GM12892 (cell line): ENCODE measurements at regions not wholly inside any gene's neighbourhood (a gene's known extent, or its start where the extent isn't known, plus 50 kb on each side); places are given as distances from the start of the nearest gene placed in this dataset.

Source experiments
- DNase-seq: peaks from one replicate; pipeline ENCODE4 v3.0.0; 2011; ENCODE audit not compliant: insufficient read length
- FAIRE-seq: peaks from 2 replicates; lab custom pipeline; 2011; peaks lifted over from hg19 to GRCh38; lab: Jason Lieb, UNC
- POLR2A ChIP-seq: IDR thresholded peaks from 2 replicates; pipeline ENCODE4 v1.6.1; 2011; ENCODE audit warnings: low read depth, low read length, control low read depth
- POLR2AphosphoS5 ChIP-seq: IDR thresholded peaks from 2 replicates; pipeline ENCODE4 v1.6.1; 2011; ENCODE audit warnings: low read depth, low read length, control low read depth
- TAF1 ChIP-seq: IDR thresholded peaks from 2 replicates; pipeline ENCODE4 v1.6.1; 2011; ENCODE audit warnings: low read depth, mild to moderate bottlenecking, control low read depth, low read length, borderline replicate concordance

DNA sequence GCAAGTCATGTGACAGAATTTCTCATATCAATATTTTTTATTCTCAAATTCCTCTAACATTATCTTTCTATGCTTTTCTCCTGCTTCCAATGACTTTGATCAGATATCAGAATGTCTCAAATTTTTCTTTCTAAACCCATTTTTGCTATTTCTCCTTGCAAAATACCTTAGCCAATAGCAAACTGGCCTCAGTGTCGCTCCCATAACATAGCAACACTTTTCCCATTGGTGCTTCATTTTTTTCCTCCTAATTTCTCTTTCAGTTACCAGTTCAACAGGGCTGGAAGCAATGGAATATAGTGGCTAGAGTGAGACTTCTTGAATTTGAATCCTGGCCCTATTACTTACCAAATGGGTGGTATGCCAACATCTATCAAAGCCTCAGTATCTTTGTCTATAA is 1091.6 kb downstream of the C4orf33 start:
- DNase-seq: no peak
- no peak for TF ChIP-seq POLR2A
- no peak for TF ChIP-seq TAF1
- no peak for TF ChIP-seq POLR2AphosphoS5
- FAIRE-seq: no peak

DNA sequence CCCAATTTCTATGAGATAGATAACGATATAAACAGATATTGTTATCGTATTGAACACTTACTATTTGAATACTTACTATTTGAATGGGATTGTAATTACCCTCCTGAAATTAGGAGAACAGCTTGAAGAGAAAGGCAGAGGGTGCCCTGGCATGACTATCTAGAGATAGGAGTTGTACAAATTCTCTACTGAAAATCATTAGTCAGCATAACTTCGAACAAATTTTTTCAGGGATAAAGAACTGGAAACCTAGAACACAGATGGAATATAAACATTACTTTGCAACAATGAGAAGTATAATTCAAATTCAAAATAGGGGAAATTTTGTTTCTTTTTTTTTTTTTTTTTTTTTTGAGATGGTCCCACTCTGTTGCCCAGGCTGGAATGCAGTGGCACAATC is 1096.8 kb downstream of the C4orf33 start:
- DNase-seq (no peak), FAIRE-seq (no peak)
- TF ChIP-seq POLR2AphosphoS5 (no peak), TAF1 (no peak), POLR2A (no peak)

DNA sequence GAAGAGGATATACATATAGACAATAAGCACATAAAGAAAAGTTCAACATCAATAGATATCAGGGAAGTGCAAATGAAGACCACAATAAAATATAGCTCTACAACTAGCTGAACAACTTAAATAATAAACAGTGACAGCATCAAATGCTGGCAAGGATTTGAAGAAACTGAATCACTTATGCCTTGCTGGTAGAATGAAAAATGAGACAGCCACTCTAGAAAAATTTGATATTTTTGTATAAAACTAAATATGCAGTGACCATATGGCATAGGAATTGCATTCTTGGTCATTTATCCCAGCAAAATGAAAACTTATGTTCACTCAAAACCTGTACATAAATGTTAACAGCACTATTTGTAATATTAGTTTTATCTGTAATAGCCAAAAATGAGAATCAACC is 1102.0 kb downstream of the C4orf33 start:
- DNase-seq (no peak), FAIRE-seq (no peak)
- TF ChIP-seq TAF1: no peak
- TF ChIP-seq POLR2A: no peak
- TF ChIP-seq POLR2AphosphoS5: no peak

- FAIRE-seq: no peak
- DNase-seq: no peak
- TF ChIP-seq POLR2A (no peak), POLR2AphosphoS5 (no peak), TAF1 (no peak)
Observed at GRCh38 chr4:130203571-130203970, 1107.6 kb downstream of the C4orf33 start.

DNA sequence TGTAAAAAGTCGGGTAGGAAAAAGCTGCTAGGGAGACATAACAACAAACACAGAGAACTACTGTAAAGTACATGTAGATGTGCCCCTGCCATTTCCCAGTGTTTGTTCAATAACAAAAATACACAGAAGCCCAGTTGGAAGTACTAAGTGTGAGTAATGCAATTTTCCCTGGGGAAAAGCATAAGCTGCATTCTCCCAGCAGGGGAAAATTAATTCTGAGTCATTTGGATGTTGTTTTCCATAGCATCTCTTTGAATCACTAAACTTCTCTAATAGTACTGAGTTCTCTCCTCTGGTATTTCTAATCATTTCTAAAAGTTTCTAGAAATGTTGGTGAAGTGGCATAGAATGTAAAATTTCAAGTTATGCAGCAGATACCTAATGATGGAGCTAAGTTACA is 1114.9 kb downstream of the C4orf33 start:
- no peak for FAIRE-seq
- TF ChIP-seq TAF1 (no peak), POLR2AphosphoS5 (no peak), POLR2A (no peak)
- DNase-seq: no peak

DNA sequence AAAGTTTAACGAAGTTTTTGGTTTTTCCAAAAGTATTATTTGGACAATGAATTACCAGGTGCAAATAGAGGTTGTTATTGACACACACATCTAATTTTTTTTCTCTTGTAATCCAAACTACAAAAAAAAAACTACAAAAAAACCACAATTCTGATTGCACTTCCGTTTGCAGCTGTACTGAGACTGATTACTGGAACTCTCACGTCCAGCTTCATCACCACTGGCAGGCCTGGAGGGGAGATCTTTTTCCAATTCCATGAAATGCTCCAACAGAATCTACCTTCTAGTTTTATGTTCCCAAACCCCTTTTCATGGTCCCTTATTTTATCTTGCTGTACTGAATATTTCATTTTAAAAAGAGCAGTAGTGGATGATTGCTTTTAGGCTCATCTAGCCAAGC is 1118.3 kb downstream of the C4orf33 start:
- DNase-seq (no peak), FAIRE-seq (no peak)
- TF ChIP-seq TAF1: no peak
- no peak for TF ChIP-seq POLR2AphosphoS5
- no peak for TF ChIP-seq POLR2A

DNA sequence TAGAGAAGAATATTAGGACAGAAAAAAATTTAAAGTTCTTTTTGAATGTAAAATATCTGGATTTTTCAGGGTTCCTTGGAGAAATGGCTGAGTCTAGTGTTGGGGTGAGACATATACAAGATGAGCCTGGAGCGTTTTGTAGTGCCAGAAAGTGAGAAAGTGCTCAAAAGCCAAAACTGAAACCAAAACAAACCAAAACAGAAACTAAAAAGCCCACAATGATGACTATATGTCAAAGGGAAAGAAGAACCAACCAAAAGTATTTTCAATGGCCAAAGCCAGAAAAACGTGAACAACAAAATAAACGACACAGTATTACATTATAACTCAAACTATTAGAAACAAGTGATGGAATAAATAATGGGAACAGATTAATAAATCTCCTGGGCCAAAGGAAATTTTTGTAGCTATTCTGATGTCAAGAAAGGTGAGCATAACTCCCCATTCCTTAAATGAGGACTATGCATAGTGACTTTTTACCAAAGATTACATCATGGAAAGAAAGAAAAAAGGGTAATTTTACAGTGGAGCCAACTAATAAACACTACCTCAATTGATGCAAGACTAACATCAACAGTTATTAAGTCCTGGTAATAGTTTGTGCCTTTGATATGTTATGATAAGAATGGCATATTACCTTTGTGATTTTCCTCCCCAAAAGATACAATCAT is 1137.6 kb downstream of the C4orf33 start:
- FAIRE-seq (no peak), DNase-seq (no peak)
- no peak for TF ChIP-seq POLR2A

GRCh38 chr4:130238121-130238520 is 1142.2 kb downstream of the C4orf33 start:
- no peak for TF ChIP-seq TAF1
- TF ChIP-seq POLR2A: no peak
- TF ChIP-seq POLR2AphosphoS5: no peak
- FAIRE-seq: no peak
- no peak for DNase-seq

- DNase-seq: no peak
- no peak for FAIRE-seq
Observed at GRCh38 chr4:130249002-130249401, 1153.0 kb downstream of the C4orf33 start.

DNA sequence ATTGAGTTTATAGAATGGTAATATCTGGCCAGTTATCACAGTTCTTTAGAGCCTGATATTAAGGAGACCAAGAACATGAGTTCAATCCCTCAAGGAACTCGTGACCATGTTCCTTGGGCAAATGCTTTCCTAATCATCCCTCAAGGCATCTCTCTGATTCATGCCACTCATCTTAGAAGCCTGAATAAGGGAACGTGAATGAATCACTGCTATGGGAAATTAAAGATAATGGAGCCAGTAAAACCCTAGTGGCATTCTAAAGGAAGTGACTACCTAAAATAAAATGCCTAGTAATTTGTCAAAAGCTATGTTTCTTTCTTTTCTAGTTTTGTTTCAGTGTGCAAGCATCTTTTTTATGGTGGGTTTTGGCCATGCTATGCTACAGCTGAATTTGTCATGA is 1161.3 kb downstream of the C4orf33 start:
- TF ChIP-seq POLR2A (no peak), TAF1 (no peak)
- DNase-seq (no peak), FAIRE-seq (no peak)

More at GRCh38 chr4:130249002-130249401, 1153.0 kb downstream of the C4orf33 start:
- TF ChIP-seq TAF1 (no peak), POLR2AphosphoS5 (no peak), POLR2A (no peak)

- no peak for FAIRE-seq
- TF ChIP-seq POLR2A: no peak
- no peak for TF ChIP-seq TAF1
- no peak for TF ChIP-seq POLR2AphosphoS5
- no peak for DNase-seq
Observed at GRCh38 chr4:130266814-130267213, 1170.9 kb downstream of the C4orf33 start.

DNA sequence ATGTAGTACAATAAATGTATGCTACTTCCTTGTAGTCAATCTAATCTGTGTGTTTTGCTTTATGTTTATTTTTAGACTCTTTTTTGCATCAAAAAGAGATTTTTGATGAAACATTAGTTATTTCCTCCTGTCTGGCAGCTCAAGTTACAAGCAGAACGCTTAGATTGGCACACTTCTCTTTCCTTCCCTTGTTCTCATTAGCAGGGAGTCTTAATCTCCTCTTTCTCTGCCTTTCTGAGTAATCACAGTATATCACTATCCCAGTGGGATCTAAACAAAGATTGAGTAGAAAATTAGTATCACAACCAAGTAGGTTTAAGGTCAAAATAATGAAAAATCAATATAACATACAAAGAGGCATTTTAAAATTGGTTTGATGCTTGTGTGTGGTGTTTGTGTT is 1192.6 kb downstream of the C4orf33 start:
- TF ChIP-seq TAF1: no peak
- no peak for TF ChIP-seq POLR2AphosphoS5
- TF ChIP-seq POLR2A: no peak
- no peak for DNase-seq
- FAIRE-seq: no peak

DNA sequence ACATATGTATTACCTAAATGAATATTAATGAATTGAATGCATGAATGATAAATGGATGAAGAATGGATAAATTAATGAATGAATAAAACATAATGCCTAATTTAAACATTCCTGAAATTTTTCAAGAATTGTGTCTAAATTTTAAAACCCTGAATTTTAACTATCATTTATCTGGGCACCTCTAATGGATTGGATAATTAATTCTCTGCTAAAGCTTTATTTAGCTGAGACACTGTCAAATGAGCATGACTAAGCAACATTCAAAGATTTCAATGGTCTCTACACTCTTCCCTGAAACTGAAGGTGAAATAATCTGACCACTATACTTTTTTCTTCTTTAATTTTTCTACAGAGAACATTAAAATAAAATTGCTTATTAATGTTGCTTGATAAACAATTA is 1197.7 kb downstream of the C4orf33 start:
- DNase-seq (no peak), FAIRE-seq (no peak)
- TF ChIP-seq POLR2AphosphoS5: no peak
- TF ChIP-seq POLR2A: no peak
- TF ChIP-seq TAF1: no peak
